Hindlimb muscle (tissue), 1 donor: ENCODE measurements at regions not wholly inside any gene's neighbourhood (a gene's known extent, or its start where the extent isn't known, plus 50 kb on each side); places are given as distances from the start of the nearest gene placed in this dataset.

Source experiments
- DNase-seq: peaks from one replicate; pipeline ENCODE4 v3.0.0-alpha.2; 2013

- peak; percentile 46 for DNase-seq
Measured at GRCh38 chr2:12262681-12263436, 453.9 kb upstream of the TRIB2 start.

- no peak for DNase-seq
Measured at GRCh38 chr2:12263730-12264129, 453.0 kb upstream of the TRIB2 start.

GRCh38 chr2:12264146-12264545 is 452.6 kb upstream of the TRIB2 start:
- DNase-seq, result no peak

- DNase-seq, result no peak
Measured at GRCh38 chr2:12265646-12266045, 451.1 kb upstream of the TRIB2 start.

- no peak for DNase-seq
Measured at GRCh38 chr2:12267042-12267441, 449.7 kb upstream of the TRIB2 start.

- no peak for DNase-seq
Measured at GRCh38 chr2:12269041-12269972, 447.4 kb upstream of the TRIB2 start.

- no peak for DNase-seq
Measured at GRCh38 chr2:12270876-12271588, 445.7 kb upstream of the TRIB2 start.

- DNase-seq, result no peak
Measured at GRCh38 chr2:12271589-12271984, 445.1 kb upstream of the TRIB2 start.

GRCh38 chr2:12273111-12273510 is 443.6 kb upstream of the TRIB2 start:
- no peak for DNase-seq

GRCh38 chr2:12274591-12274990 is 442.1 kb upstream of the TRIB2 start:
- DNase-seq, result no peak

GRCh38 chr2:12277241-12278034 is 439.3 kb upstream of the TRIB2 start:
- DNase-seq, result peak; percentile 72

GRCh38 chr2:12278217-12278750 is 438.5 kb upstream of the TRIB2 start:
- DNase-seq, result no peak

GRCh38 chr2:12282780-12283695 is 433.7 kb upstream of the TRIB2 start:
- no peak for DNase-seq

GRCh38 chr2:12284037-12284436 is 432.7 kb upstream of the TRIB2 start:
- no peak for DNase-seq

GRCh38 chr2:12284487-12284886 is 432.2 kb upstream of the TRIB2 start:
- DNase-seq, result no peak

- DNase-seq, result no peak
Measured at GRCh38 chr2:12286347-12286746, 430.4 kb upstream of the TRIB2 start.

GRCh38 chr2:12287220-12287751 is 429.4 kb upstream of the TRIB2 start:
- no peak for DNase-seq

GRCh38 chr2:12288048-12288447 is 428.7 kb upstream of the TRIB2 start:
- no peak for DNase-seq

GRCh38 chr2:12289120-12289802 is 427.5 kb upstream of the TRIB2 start:
- no peak for DNase-seq

- DNase-seq, result no peak
Measured at GRCh38 chr2:12291303-12291702, 425.4 kb upstream of the TRIB2 start.
